ENCODE measurements at regions not wholly inside any gene's neighbourhood (a gene's known extent, or its start where the extent isn't known, plus 50 kb on each side); places are given as distances from the start of the nearest gene placed in this dataset.
A peak's percentile ranks its signal among the peaks of the same experiment; 100 is the strongest.
"Not testable (repeated sequence)": the region's sequence is repeated elsewhere in the genome, so short reads cannot be mapped to it uniquely, and the experiment has no call there.

- Histone ChIP-seq H3K4me1 (ENCODE audit: low read length) (no peaks in the 10 kb centered on the region), H3K27me3 (ENCODE audit: low read length) (no peaks in the 10 kb centered on the region), H3K9me2 (replicated peaks; ENCODE audit: insufficient read depth, low read length) (no peaks in the 10 kb centered on the region), H3K9ac (ENCODE audit: low read length) (no peak overlapping the region), H3K79me2 (ENCODE audit: low read length) (no peaks in the 10 kb centered on the region), H3K4me3 (ENCODE audit: low read length) (no peak overlapping the region), H4K20me1 (ENCODE audit: insufficient read depth, low read depth, low read length) (no peaks in the 10 kb centered on the region), H2AFZ (ENCODE audit: low read length) (no peak overlapping the region), H3K4me2 (ENCODE audit: low read depth, low read length, poor library complexity, severe bottlenecking) (no peak overlapping the region), H3K9me3 (ENCODE audit: low read length) (no peaks in the 10 kb centered on the region), H3K27ac (ENCODE audit: low read length) (no peak overlapping the region), H3K36me3 (ENCODE audit: insufficient read depth, low read length) (no peaks in the 10 kb centered on the region)
- peak; percentile 35 for DNase-seq
These were observed 268.8 kb upstream of the BTG1 start for GRCh38 chr12:92414170-92415070.

GRCh38 chr12:92413286-92413685 lies 267.6 kb upstream of the BTG1 start:
- H3K4me2 ChIP-seq (ENCODE audit: low read depth, low read length, poor library complexity, severe bottlenecking), result no peak overlapping the region
- H3K4me1 ChIP-seq (ENCODE audit: low read length), result no peaks in the 10 kb centered on the region
- no peaks in the 10 kb centered on the region for H3K9me2 ChIP-seq (replicated peaks; ENCODE audit: insufficient read depth, low read length)
- no peak for DNase-seq
- H3K9me3 ChIP-seq (ENCODE audit: low read length), result no peaks in the 10 kb centered on the region
- no peaks in the 10 kb centered on the region for H3K79me2 ChIP-seq (ENCODE audit: low read length)
- no peaks in the 10 kb centered on the region for H3K27me3 ChIP-seq (ENCODE audit: low read length)
- no peak overlapping the region for H3K4me3 ChIP-seq (ENCODE audit: low read length)
- H2AFZ ChIP-seq (ENCODE audit: low read length), result no peak overlapping the region
- H4K20me1 ChIP-seq (ENCODE audit: insufficient read depth, low read depth, low read length), result no peaks in the 10 kb centered on the region
- H3K36me3 ChIP-seq (ENCODE audit: insufficient read depth, low read length), result no peaks in the 10 kb centered on the region
- H3K27ac ChIP-seq (ENCODE audit: low read length), result no peak overlapping the region
- no peak overlapping the region for H3K9ac ChIP-seq (ENCODE audit: low read length)

- no peak overlapping the region for H3K27ac ChIP-seq (ENCODE audit: low read length)
- H3K79me2 ChIP-seq (ENCODE audit: low read length), result no peaks in the 10 kb centered on the region
- H4K20me1 ChIP-seq (ENCODE audit: insufficient read depth, low read depth, low read length), result no peaks in the 10 kb centered on the region
- no peaks in the 10 kb centered on the region for H3K27me3 ChIP-seq (ENCODE audit: low read length)
- H3K4me3 ChIP-seq (ENCODE audit: low read length), result no peak overlapping the region
- H3K9me2 ChIP-seq (replicated peaks; ENCODE audit: insufficient read depth, low read length), result no peaks in the 10 kb centered on the region
- H3K9ac ChIP-seq (ENCODE audit: low read length), result no peak overlapping the region
- no peaks in the 10 kb centered on the region for H3K36me3 ChIP-seq (ENCODE audit: insufficient read depth, low read length)
- no peak overlapping the region for H3K4me2 ChIP-seq (ENCODE audit: low read depth, low read length, poor library complexity, severe bottlenecking)
- no peak for DNase-seq
- H3K9me3 ChIP-seq (ENCODE audit: low read length), result no peaks in the 10 kb centered on the region
- no peaks in the 10 kb centered on the region for H3K4me1 ChIP-seq (ENCODE audit: low read length)
- H2AFZ ChIP-seq (ENCODE audit: low read length), result no peak overlapping the region
These were observed 267.2 kb upstream of the BTG1 start for GRCh38 chr12:92412856-92413255.

GRCh38 chr12:92411687-92412086 lies 266.0 kb upstream of the BTG1 start:
- H3K79me2 ChIP-seq (ENCODE audit: low read length), result no peaks in the 10 kb centered on the region
- no peaks in the 10 kb centered on the region for H3K4me1 ChIP-seq (ENCODE audit: low read length)
- no peak overlapping the region for H3K4me3 ChIP-seq (ENCODE audit: low read length)
- H3K4me2 ChIP-seq (ENCODE audit: low read depth, low read length, poor library complexity, severe bottlenecking), result no peak overlapping the region
- H2AFZ ChIP-seq (ENCODE audit: low read length), result no peak overlapping the region
- H3K9me3 ChIP-seq (ENCODE audit: low read length), result no peaks in the 10 kb centered on the region
- no peaks in the 10 kb centered on the region for H3K9me2 ChIP-seq (replicated peaks; ENCODE audit: insufficient read depth, low read length)
- no peaks in the 10 kb centered on the region for H3K27me3 ChIP-seq (ENCODE audit: low read length)
- no peaks in the 10 kb centered on the region for H3K36me3 ChIP-seq (ENCODE audit: insufficient read depth, low read length)
- no peak for DNase-seq
- no peak overlapping the region for H3K9ac ChIP-seq (ENCODE audit: low read length)
- H4K20me1 ChIP-seq (ENCODE audit: insufficient read depth, low read depth, low read length), result no peaks in the 10 kb centered on the region
- H3K27ac ChIP-seq (ENCODE audit: low read length), result no peak overlapping the region

- no peak overlapping the region for H3K27ac ChIP-seq (ENCODE audit: low read length)
- no peak overlapping the region for H3K9ac ChIP-seq (ENCODE audit: low read length)
- H3K4me3 ChIP-seq (ENCODE audit: low read length), result no peak overlapping the region
- H3K9me2 ChIP-seq (replicated peaks; ENCODE audit: insufficient read depth, low read length), result no peaks in the 10 kb centered on the region
- no peaks in the 10 kb centered on the region for H3K9me3 ChIP-seq (ENCODE audit: low read length)
- H3K4me1 ChIP-seq (ENCODE audit: low read length), result no peaks in the 10 kb centered on the region; the same call in 1 of the 2 replicates
- H3K79me2 ChIP-seq (ENCODE audit: low read length), result no peaks in the 10 kb centered on the region
- no peaks in the 10 kb centered on the region for H4K20me1 ChIP-seq (ENCODE audit: insufficient read depth, low read depth, low read length)
- H3K4me2 ChIP-seq (ENCODE audit: low read depth, low read length, poor library complexity, severe bottlenecking), result no peak overlapping the region
- H3K27me3 ChIP-seq (ENCODE audit: low read length), result no peaks in the 10 kb centered on the region
- peak; percentile 83 for DNase-seq
- H3K36me3 ChIP-seq (ENCODE audit: insufficient read depth, low read length), result no peaks in the 10 kb centered on the region
- H2AFZ ChIP-seq (ENCODE audit: low read length), result no peak overlapping the region
These were observed 262.6 kb upstream of the BTG1 start for GRCh38 chr12:92408072-92408900.

- not testable (repeated sequence) for H3K9me3 ChIP-seq (ENCODE audit: low read length); H3K4me3 ChIP-seq (ENCODE audit: low read length); DNase-seq; H3K9ac ChIP-seq (ENCODE audit: low read length); H3K36me3 ChIP-seq (ENCODE audit: insufficient read depth, low read length); H3K9me2 ChIP-seq (replicated peaks; ENCODE audit: insufficient read depth, low read length); H3K27me3 ChIP-seq (ENCODE audit: low read length); H3K27ac ChIP-seq (ENCODE audit: low read length); H3K4me2 ChIP-seq (ENCODE audit: low read depth, low read length, poor library complexity, severe bottlenecking); H4K20me1 ChIP-seq (ENCODE audit: insufficient read depth, low read depth, low read length); H3K4me1 ChIP-seq (ENCODE audit: low read length); H3K79me2 ChIP-seq (ENCODE audit: low read length); H2AFZ ChIP-seq (ENCODE audit: low read length)
These were observed 260.9 kb upstream of the BTG1 start for GRCh38 chr12:92406404-92407070.

GRCh38 chr12:92405801-92406251 lies 260.2 kb upstream of the BTG1 start:
- not testable (repeated sequence) for H3K79me2 ChIP-seq (ENCODE audit: low read length); H3K36me3 ChIP-seq (ENCODE audit: insufficient read depth, low read length); H3K9ac ChIP-seq (ENCODE audit: low read length); DNase-seq; H3K9me2 ChIP-seq (replicated peaks; ENCODE audit: insufficient read depth, low read length); H3K4me1 ChIP-seq (ENCODE audit: low read length); H3K4me3 ChIP-seq (ENCODE audit: low read length); H3K4me2 ChIP-seq (ENCODE audit: low read depth, low read length, poor library complexity, severe bottlenecking); H3K9me3 ChIP-seq (ENCODE audit: low read length); H2AFZ ChIP-seq (ENCODE audit: low read length); H3K27me3 ChIP-seq (ENCODE audit: low read length); H4K20me1 ChIP-seq (ENCODE audit: insufficient read depth, low read depth, low read length); H3K27ac ChIP-seq (ENCODE audit: low read length)

- H3K27ac ChIP-seq (ENCODE audit: low read length), result no peak overlapping the region
- H3K9me3 ChIP-seq (ENCODE audit: low read length), result no peaks in the 10 kb centered on the region
- no peak overlapping the region for H2AFZ ChIP-seq (ENCODE audit: low read length)
- peaks cover 6% of the 10 kb centered on the region for H3K4me1 ChIP-seq (ENCODE audit: low read length)
- H3K9me2 ChIP-seq (replicated peaks; ENCODE audit: insufficient read depth, low read length), result no peaks in the 10 kb centered on the region
- no peak overlapping the region for H3K9ac ChIP-seq (ENCODE audit: low read length)
- H3K27me3 ChIP-seq (ENCODE audit: low read length), result no peaks in the 10 kb centered on the region
- H4K20me1 ChIP-seq (ENCODE audit: insufficient read depth, low read depth, low read length), result no peaks in the 10 kb centered on the region
- no peak overlapping the region for H3K4me3 ChIP-seq (ENCODE audit: low read length)
- no peak for DNase-seq
- no peaks in the 10 kb centered on the region for H3K36me3 ChIP-seq (ENCODE audit: insufficient read depth, low read length)
- H3K4me2 ChIP-seq (ENCODE audit: low read depth, low read length, poor library complexity, severe bottlenecking), result no peak overlapping the region
- H3K79me2 ChIP-seq (ENCODE audit: low read length), result no peaks in the 10 kb centered on the region
These were observed 259.3 kb upstream of the BTG1 start for GRCh38 chr12:92404921-92405320.

Data from Karpas-422 (cell line).